ENCODE measurements at regions not wholly inside any gene's neighbourhood (a gene's known extent, or its start where the extent isn't known, plus 50 kb on each side); places are given as distances from the start of the nearest gene placed in this dataset.

- H3K14ac ChIP-seq (ENCODE audit: insufficient read length), result no peak overlapping the region
- H2BK5ac ChIP-seq (ENCODE audit: low read depth, low read length), result no peak overlapping the region
- no peak overlapping the region for H4K91ac ChIP-seq (replicated peaks; ENCODE audit: insufficient read length, low read length)
- CTCF ChIA-PET (ENCODE audit: partially characterized antibody), result interaction anchor here (0.6 kb wide), 3 partner anchors 15 to 853 kb away, joined by 3 read pairs; no protein-coding TSS in a partner anchor
- H3K9me3 ChIP-seq (ENCODE audit: insufficient read depth in 2 of 2, low read depth in 1 of 2, low read length in 1 of 2), result no peaks in the 10 kb centered on the region; a peak in 1 of 4 replicates
- H3K23ac ChIP-seq (ENCODE audit: insufficient read length), result no peak overlapping the region
- no peaks in the 10 kb centered on the region for H3K36me3 ChIP-seq (ENCODE audit: control insufficient read depth in 2 of 4, insufficient read depth in 4 of 4, low read length in 3 of 4)
- H2BK15ac ChIP-seq (ENCODE audit: low read length), result no peak overlapping the region
- no peak overlapping the region for H3K18ac ChIP-seq (ENCODE audit: extremely low read depth, low read length)
- H3K4me2 ChIP-seq (ENCODE audit: insufficient read depth in 1 of 2, low read depth in 2 of 2, low read length in 2 of 2), result no peak overlapping the region
- no peak overlapping the region for H3K4ac ChIP-seq (replicated peaks; ENCODE audit: insufficient read length, low read depth, low read length)
- H3K23me2 ChIP-seq (ENCODE audit: low read depth, low read length), result no peaks in the 10 kb centered on the region
- H4K8ac ChIP-seq (ENCODE audit: extremely low read depth, insufficient read depth, low read length), result no peak overlapping the region
- H3K4me3 ChIP-seq (ENCODE audit: extremely low read depth in 1 of 4, insufficient read depth in 2 of 4, low read depth in 3 of 4, low read length in 4 of 4), result no peak overlapping the region
- FAIRE-seq (no peak), DNase-seq (ENCODE audit: low read depth in 1 of 2, low spot score in 2 of 2) (no peak)
- no peaks in the 10 kb centered on the region for H3K4me1 ChIP-seq (replicated peaks in 1 of 4; ENCODE audit: control insufficient read depth in 3 of 4, insufficient read depth in 4 of 4, low read length in 3 of 4)
- 84% methylated on average over 4 of the region's 4 CpGs; no CpG with 5 or more reads in 1 of the 2 experiments for WGBS, 2 experiments (ENCODE audit: extremely low coverage in 1 of 2, insufficient coverage in 1 of 2, insufficient read length in 1 of 2, insufficient replicate concordance in 2 of 2, low coverage in 1 of 2, low lambda C conversion rate in 2 of 2, missing lambda C conversion rate in 1 of 2)
- no peak overlapping the region for H3K27ac ChIP-seq (ENCODE audit: low read depth, low read length)
- no peak overlapping the region for H2BK12ac ChIP-seq (ENCODE audit: low read depth, low read length)
- H2AK5ac ChIP-seq (ENCODE audit: low read depth, low read length), result no peak overlapping the region
- H2BK120ac ChIP-seq (replicated peaks; ENCODE audit: low read depth, low read length), result no peak overlapping the region
- no peak overlapping the region for H2BK20ac ChIP-seq (ENCODE audit: low read length)
- no peaks in the 10 kb centered on the region for H3K79me1 ChIP-seq (ENCODE audit: low read depth, low read length)
- H4K20me1 ChIP-seq (replicated peaks in 1 of 2; ENCODE audit: control insufficient read depth in 1 of 2, insufficient read depth in 2 of 2, low read length in 2 of 2), result no peaks in the 10 kb centered on the region
- no peak overlapping the region for H4K5ac ChIP-seq (ENCODE audit: insufficient read length, low read depth, low read length)
- no peaks in the 10 kb centered on the region for H3K27me3 ChIP-seq (replicated peaks in 1 of 4; ENCODE audit: control insufficient read depth in 3 of 4, extremely low read depth in 1 of 4, insufficient read depth in 3 of 4, low read length in 3 of 4)
- POLR2A ChIA-PET (ENCODE audit: partially characterized antibody), result no interaction called here
- H3K9ac ChIP-seq (replicated peaks in 1 of 4; ENCODE audit: extremely low read depth in 1 of 4, low read depth in 3 of 4, low read length in 3 of 4), result no peak overlapping the region
- H2AFZ ChIP-seq (ENCODE audit: low read length), result no peak overlapping the region
- no peak overlapping the region for H3K56ac ChIP-seq (replicated peaks; ENCODE audit: insufficient read length, low read depth, low read length)
- H3K79me2 ChIP-seq (ENCODE audit: control insufficient read depth in 1 of 2, insufficient read depth in 2 of 2, low read length in 2 of 2), result no peaks in the 10 kb centered on the region
- TF ChIP-seq SP1 (IDR thresholded peaks at IDR 0.05; ENCODE audit: low read depth, low read length), result no peak
These were observed 949.2 kb downstream of the DSC3 start for GRCh38 chr18:30093376-30093775.
